ENCODE measurements at regions not wholly inside any gene's neighbourhood (a gene's known extent, or its start where the extent isn't known, plus 50 kb on each side); places are given as distances from the start of the nearest gene placed in this dataset.
"Not testable (repeated sequence)": the region's sequence is repeated elsewhere in the genome, so short reads cannot be mapped to it uniquely, and the experiment has no call there.

DNA sequence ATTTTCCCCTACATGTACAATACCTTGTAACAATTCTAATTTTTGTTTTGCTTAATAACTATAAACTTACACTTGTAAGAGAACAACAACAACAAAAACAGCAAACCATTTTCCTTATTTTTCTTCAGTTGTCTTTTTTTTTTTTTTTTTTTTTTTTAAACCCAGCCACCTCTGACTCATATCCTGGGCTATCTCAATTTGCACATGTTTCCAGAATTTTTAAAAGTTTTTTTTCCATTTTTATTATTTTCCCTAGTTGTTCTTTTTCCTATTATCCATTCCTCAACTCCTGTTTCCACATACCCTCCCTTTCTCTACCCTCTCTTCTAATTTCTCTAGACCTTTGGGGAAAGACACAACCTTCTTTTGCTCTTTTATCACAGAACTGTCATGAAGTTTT, 112.5 kb downstream of the EFEMP1 start:
- DNase-seq = no peak

DNA sequence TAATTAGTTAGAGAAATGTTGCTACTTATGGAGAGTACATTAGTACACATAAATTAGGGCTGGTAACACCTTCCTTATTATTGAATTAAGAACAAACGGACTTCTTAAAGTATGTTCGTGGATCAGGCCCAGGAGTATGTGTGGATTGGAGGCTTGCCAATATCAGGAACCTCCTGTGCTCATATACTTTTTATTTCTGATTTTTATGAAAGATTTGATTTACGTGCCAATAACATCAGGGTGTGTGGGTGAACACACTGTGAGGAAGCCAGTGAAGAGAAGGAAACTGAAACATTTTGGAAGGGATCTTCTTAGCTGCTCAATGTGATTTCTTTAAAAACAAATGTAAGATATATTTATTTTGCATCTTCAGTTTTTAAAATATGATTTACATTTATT, 113.0 kb downstream of the EFEMP1 start:
- DNase-seq = peak in 1 of 3 donors; percentile 21

DNA sequence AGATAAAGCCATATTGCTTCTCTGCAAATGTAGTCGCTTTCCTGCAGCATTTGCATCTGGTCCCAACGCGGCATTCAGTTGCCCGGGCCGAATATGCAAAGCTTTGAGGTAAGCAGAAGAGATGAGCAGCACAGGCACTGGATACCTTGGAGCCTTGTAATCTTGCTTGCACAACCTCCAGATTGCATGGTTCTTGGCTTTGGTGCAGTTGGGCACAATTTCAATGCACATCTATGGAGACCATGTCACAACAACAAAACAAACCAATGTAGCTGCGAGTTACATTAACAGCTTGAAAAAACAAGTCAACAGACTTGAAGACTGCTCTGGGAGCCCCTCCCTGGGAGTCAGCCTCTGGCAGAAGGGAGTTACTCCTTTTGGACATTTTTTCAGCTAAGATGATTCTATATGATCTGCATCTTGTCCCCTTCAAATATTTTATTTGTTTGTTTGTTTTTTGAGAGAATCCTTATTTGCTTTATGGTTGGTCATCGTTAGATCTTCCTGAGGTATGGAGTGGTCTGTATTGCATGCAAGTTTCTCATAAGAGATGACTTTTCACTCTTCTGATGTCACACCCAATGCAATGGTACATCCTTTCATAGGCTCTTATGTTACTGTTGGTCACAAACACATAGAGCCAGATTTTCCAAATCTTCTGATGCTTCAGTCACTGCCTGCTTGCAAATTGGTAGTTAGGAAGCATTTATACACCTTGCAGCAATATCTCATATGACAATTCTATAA, 113.5 kb downstream of the EFEMP1 start:
- DNase-seq = peak; percentile 24 to 71 (median 51)

DNA sequence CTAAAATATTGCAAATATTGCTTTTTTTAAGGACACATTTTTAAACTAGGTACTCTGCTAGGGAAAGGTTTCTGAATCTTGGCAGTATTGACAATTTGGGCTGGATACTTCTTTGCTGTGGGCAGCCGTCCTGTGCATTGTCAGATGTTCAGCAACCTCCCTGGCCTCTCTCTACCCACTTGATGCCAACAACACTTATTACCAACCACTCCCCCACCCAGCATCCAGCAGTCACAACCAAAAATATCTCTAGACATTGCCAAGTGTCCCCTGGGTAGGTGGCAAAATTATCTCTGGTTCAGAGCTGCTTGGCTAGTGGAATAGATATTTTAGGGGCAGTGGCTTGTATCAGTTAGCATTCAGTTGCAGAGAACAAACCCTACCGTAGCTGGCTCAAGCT, 114.3 kb upstream of the PNPT1 start:
- no peak for DNase-seq

DNA sequence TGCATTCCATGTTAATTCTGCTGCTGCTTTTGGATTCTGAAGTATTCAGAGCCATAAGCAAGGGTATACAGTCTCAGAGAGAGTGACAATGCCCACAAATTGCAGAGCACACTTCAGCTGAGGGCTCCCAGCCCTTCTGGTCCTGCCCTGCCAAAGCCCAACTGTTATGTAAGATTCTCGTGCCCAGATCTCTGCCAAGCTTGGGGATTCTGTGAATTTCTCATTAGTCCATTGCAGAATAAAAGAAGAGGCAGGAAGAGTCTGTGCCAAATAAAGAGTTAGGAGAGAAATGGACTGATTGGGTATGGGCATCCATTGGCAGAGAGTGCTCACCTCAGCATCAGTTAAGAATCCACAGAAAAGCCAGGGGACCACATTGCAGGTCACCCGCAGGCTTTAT, 112.0 kb upstream of the PNPT1 start:
- DNase-seq = no peak

DNA sequence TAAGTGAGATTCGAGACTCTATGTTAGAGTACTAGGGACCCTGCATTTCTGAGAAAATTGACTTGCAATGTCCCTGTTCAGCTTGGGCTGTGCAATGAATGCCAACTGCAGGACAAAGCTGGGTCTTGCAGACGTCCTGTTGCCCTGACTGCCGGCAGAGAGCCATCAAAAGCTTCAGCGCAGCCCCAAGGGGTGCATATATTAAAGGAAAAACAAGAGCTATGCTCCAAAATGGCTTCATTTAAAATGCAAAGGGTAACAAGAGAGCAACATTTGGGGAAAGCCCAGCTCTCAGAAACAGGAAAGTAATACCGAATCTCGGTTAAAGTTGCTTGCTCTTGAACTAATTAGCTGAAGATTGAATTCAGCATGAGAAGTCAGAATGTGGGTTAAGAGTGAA, 110.9 kb upstream of the PNPT1 start:
- peak in 1 of 3 donors; percentile 38 for DNase-seq

DNA sequence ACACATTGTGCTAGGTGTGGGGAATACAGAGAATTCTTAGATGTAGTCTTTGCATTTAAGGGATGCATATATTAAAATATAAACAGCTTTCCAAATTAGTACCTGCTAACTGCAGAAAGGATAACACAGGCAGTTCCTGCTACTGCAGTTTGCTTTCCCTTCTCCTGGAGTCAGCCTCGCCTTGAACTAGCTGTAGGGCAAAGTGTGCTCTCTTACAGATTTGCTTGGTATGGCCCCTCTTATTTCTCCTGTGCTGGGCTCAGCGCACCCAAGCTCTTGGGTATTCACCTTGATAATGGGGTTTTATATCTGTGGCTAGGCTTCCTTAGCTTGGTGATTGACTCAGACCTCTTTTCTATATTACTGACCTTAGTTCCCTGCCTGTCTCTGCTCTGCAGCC, 108.4 kb upstream of the PNPT1 start:
- no peak for DNase-seq

DNA sequence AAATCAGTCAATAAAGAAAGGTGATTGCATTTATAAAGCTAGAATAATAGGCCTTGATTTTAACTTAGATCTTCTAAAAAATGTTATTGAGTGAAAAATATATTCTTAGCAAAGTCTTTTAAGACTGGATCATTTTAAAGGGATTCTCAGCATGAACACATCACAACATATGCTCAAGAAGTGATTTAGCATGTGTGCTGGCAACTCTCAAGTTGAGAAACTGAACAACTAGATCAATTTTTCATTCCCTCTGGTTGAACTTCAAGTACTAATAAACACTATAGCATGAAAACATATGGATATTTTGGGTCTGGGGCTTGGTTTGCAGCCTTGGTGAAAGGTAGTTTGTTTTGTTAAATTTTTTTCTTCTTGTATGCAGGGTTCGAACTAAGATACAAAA, 107.8 kb upstream of the PNPT1 start:
- peak in 1 of 3 donors; percentile 46 for DNase-seq

DNA sequence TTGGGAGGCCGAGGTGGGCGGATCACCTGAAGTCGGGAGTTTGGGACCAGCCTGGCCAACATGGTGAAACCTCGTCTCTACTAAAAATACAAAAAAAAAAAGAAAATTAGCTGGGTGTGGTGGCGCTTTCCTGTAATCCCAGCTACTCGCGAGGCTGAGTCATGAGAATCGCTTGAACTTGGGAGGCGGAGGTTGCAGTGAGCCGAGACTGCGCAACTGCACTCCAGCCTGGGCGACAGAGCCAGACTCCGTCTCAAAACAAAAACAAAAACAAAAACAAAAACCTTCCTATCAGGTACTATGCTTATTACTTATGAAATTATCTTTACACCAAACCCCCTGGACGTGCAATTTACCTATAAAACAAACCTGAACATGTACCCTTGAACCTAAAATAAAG, 106.0 kb upstream of the PNPT1 start:
- not testable (repeated sequence) for DNase-seq

DNA sequence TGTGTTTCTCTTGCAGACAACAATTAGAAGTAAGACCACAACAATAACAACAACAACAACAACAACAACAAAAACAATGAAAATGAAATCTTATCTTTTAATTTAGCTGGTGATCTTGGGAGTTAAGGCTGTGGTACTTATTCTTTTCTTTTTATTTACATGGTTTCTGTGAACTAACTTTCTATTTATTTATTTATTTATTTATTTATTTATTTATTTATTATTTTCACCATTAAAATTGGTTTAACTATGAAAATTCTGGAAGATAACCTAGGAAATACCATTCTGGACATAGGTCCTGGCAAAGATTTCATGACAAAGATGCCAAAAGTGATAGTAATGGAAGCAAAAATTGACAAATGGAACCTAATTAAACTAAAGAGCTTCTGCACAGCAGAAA, 102.5 kb upstream of the PNPT1 start:
- no peak for DNase-seq

DNA sequence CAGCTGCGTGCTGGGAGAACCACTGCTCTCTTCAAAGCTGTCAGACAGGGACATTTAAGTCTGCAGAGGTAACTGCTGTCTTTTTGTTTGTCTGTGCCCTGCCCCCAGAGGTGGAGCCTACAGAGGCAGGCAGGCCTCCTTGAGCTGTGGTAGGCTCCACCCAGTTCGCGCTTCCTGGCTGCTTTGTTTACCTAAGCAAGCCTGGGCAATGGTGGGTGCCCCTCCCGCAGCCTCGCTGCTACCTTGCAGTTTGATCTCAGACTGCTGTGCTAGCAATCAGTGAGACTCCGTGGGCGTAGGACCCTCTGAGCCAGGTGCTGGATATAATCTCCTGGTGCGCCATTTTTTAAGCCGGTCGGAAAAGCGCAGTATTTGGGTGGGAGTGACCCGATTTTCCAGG, 100.0 kb upstream of the PNPT1 start:
- not testable (repeated sequence) for DNase-seq

DNA sequence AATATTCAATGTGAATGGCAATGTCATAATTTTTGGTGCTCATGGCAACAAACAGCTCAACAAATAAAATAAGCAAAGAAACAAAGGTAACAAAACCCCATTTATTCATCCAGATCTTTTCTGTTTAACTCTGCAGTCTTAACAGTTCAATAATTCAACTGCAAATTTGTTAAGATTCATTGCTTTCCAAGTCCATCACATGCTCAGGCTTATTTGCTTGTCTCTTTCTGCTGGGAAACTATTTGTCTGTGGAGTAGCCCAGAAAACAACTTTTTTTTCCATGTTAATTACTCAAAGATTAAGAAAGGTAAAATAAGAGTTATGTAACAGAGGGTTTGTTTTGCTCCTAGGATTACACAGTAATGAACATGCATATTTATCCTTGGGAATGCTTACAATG, 92.6 kb upstream of the PNPT1 start:
- no peak for DNase-seq

DNA sequence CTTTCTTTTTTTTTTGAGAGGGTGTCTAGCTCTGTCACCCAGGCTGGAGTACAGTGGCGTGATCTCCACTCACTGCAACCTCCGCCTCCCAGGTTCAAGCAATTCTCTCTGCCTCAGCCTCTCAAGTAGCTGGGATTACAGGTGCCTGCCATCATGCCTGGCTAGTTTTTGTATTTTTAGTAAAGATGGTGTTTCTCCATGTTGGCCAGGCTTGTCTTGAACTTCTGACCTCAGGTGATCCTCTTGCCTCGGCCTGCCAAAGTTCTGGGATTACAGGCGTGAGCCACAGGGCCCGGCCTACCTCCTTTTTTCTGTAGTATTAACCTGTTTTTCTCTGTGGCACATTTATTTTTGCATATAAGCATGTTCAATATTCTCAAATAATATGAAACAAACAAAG, 90.1 kb upstream of the PNPT1 start:
- not testable (repeated sequence) for DNase-seq

DNA sequence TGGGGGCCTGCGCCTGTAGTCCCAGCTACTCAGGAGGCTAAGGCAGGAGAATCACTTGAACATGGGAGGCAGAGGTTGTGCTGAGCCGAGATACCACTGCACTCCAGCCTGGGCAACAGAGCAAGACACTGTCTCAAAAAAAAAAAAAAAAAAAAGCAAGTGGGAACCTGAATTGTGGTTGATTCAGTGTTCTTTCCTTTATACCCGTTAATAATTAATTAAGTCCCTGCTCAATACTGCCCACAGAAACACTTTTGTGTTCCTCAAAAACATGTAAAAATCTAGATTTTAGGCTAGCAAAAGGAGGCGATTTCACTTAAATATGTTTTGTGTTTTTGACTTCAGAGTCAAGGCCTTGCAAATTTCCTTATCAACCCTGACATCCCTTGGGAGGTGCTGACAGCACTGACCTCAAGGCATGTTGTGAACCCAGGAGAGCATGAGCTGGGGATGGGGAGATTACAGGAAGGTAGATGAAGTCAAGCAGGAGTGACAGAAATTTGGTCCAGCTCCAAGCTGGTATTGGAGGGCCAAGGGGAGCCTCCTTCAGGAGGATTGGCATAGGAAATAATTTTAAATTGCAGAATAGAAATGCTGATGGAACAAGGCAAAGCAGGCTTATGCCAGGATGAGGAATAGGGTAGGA, 89.0 kb upstream of the PNPT1 start:
- DNase-seq = no peak

DNA sequence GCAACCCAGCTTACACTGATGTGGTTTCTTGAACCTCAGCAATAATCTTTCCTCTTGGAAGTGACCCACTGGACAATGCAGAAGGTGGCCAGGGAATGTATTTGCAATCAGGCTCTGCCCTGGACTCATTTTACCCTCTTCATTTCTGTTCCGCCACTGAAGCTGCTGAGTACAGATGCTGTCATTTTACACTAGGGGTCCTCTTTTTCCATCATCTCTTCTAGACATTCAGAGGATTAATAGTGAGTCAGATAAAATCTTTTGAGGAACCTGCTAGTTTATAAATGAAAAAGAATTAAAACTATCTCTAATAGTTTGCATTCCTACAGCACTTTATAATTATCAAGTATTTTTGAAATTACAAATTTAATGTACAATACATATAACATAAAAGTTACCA, 87.9 kb upstream of the PNPT1 start:
- DNase-seq = no peak

DNA sequence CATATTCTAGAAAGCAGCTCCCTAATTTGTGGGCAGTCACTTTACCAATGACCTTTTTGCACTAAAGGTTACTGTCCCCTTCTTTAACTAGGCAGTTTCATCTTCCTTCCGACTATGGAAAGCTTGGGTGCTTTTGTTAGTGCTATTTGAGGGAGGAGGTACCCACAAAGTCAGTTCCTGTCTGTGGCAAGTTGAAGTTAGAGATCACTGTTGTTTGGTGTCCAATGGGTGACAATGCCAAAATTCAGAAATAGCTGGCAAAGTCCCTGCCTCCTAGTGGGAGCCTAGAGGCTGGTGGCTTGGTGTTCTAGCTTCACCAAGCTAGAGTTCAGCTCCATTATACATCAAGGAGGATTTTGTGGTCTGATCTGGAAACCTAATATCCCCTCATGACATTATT, 87.1 kb upstream of the PNPT1 start:
- DNase-seq = no peak

DNA sequence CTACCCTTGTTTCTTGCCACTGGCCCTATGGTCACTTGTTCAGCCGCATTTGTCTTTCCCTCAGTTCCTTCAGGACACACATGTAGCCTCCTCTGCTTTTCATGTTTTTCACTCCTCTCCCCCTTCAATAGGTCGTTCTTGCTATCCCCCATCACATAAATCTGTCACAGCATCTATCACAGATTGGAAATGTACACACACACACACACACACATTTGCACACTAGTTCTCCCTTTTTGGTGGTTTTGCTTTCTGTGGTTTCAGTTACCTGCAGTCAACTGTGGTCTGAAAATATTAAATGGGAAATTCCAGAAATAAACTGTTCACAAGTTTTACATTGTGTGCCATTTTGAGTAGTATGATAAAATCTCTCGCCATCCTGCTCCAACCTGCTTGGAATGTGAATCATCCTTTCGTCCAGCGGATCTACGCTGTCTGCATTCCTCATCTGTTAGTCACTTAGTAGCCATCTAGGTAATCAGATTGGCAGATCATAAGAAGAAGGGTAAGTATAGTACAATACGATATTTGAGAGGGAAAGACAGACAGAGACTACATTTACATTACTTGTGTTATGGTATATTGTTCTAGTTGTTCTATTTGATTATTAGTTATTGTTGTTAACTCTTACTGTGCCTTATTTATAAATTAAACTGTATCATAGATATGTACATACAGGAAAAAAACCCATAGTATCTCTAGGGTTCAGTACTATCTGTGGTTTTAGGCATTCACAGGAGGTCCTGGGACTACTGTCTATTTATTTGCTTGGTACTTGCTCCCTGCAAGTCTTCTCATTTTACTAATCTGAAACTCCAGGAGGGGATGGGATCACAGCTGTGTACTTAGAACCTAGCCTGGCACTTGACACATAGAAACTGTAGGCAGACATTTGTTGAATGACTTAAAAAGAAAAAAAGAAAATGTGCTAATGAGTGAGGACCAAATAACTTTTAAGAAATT, 86.1 kb upstream of the PNPT1 start:
- DNase-seq = peak in 1 of 3 donors; percentile 41

DNA sequence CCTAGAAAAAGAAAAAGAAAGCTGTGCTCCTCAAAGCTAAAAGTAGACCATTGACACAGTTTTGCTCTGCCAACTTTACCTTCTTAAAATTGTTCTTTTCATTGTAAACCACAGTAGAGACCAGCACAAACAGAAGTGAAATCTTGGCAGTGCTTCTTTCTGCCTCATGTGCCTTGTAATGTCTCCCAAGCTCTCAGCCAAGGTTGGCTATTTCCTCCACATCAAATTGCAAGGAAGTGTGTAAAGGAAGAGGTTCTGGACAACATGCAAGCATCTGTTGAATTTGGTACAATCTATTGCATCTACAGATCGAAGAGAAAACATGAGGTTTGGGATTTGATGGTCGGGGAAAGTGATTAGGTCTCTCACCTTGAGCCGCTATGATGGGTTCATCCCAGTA, 83.3 kb upstream of the PNPT1 start:
- DNase-seq = no peak

DNA sequence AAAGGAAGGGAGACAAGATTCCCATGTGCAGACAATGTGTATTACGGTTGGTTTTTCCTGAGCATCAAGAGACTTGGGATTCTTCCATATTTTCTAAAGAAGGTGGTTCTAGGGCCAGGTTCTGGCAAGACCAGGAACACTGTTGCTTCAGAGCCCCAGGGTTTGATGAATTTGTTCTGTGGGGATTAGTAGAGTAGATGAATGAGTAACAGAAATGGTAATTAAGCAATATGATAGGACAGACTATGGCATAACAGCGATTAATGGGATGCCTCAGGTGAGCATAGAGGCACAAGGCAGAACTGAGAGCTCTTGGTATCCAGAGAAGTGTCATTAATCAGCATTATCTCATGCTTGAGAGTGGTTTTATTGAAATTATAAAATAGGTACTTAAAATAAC, 82.8 kb upstream of the PNPT1 start:
- DNase-seq = no peak

DNA sequence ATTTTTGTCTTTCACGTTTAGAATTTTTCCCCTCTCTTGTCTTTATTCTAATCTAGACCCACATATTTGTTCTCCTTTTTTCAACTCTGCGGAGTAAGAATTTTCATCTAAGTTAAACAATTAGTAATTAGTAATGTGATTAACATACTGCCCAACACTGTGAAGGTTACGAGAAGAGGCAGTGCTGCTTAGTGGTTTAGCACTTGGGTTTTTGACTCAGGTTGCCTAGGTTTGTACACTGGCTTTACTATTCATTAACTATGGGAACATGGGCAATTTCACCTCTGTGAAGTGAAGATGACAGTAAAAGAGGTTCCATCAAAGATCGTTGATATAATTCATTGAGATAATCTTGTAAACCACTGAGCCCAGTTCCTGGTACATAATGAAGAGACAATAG, 82.2 kb upstream of the PNPT1 start:
- DNase-seq = no peak

DNA sequence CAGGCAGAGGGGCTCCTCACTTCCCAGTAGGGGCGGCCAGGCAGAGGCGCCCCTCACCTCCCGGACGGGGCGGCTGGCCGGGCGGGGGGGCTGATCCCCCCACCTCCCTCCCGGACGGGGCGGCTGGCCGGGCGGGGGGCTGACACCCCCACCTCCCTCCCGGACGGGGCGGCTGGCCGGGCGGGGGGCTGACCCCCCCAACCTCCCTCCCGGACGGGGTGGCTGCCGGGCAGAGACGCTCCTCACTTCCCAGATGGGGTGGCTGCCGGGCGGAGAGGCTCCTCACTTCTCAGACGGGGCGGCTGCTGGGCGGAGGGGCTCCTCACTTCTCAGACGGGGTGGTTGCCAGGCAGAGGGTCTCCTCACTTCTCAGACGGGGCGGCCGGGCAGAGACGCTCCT, 80.0 kb upstream of the PNPT1 start:
- not testable (repeated sequence) for DNase-seq

DNA sequence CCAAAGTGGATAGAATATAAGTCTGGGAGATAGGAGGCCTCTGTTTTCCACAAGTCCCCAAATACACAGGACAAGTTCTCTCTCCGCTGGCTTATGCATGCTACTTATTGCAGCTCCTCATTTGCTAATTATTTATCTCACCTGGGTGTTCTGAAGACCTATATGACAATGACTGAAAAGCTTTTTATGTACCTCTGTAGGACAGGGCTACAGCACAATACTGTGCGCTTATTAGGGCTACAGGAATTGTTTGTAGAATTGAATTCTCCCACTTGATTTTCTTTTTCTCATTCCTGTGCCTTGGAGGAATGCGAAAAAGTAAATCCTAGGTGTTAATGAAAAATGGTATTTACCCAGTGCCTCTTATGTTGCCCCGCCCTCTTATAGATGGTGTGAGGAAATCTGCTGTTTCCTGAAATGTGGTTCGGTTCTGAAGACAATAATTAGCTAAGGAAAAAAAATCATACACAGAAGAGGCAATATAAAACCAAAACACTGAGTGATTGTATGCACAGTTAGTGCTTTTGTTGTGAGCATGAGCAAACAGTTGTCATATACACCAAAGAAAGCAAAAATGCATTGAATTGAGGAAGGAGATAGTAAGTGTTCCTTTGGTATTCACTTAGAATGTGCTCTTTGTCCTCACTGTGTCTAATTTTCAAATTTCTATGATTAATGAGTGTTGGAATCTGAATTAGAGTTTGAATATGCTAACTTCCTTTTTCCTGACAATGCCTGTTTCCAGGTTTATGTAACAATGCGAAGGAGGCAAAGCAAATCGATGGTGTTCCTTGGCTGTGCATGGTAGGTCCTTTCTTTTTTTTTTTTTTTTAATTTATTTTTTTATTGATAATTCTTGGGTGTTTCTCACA, 78.7 kb upstream of the PNPT1 start:
- no peak for DNase-seq
